ENCODE measurements at regions not wholly inside any gene's neighbourhood (a gene's known extent, or its start where the extent isn't known, plus 50 kb on each side); places are given as distances from the start of the nearest gene placed in this dataset.

GRCh38 chr6:81130969-81131368, 621.5 kb downstream of the TENT5A start:
- TF ChIP-seq CTCF (conservative IDR thresholded peaks at IDR 0.05; ENCODE audit: low read length): no peak
- no peak for TF ChIP-seq EZH2phosphoT487 (IDR thresholded peaks at IDR 0.05; ENCODE audit: borderline replicate concordance, low read depth, low read length)
